SK-N-SH (cell line): ENCODE measurements at regions not wholly inside any gene's neighbourhood (a gene's known extent, or its start where the extent isn't known, plus 50 kb on each side); places are given as distances from the start of the nearest gene placed in this dataset.
"Not testable (repeated sequence)": the region's sequence is repeated elsewhere in the genome, so short reads cannot be mapped to it uniquely, and the experiment has no call there.

Source experiments
- CTCF ChIP-seq: fragments of 200-600 bp; sonication (generic); IDR thresholded peaks from 2 replicates; pipeline ENCODE4 v1.6.1; 2017; ENCODE audit warnings: antibody characterized with exemption, mild to moderate bottlenecking, moderate library complexity
- ELF1 ChIP-seq: IDR thresholded peaks from 2 replicates; pipeline ENCODE4 v1.4.0; 2012
- IRF3 ChIP-seq: fragments of 150-350 bp; IDR thresholded peaks from 2 replicates; pipeline ENCODE4 v1.6.1; 2016; ENCODE audit warnings: mild to moderate bottlenecking, low read depth, low read length
- NRF1 ChIP-seq: IDR thresholded peaks from 2 replicates; pipeline ENCODE4 v1.6.1; 2012; ENCODE audit warnings: low read depth, mild to moderate bottlenecking, low read length
- PBX3 ChIP-seq: IDR thresholded peaks from 2 replicates; pipeline ENCODE4; 2012
- POLR2AphosphoS5 ChIP-seq: IDR thresholded peaks from 2 replicates; pipeline ENCODE4 v1.6.1; 2012; ENCODE audit warnings: low read depth, low read length
- RAD21 ChIP-seq: IDR thresholded peaks from 2 replicates; pipeline ENCODE4 v1.6.1; 2012; ENCODE audit warnings: mild to moderate bottlenecking, low read length
- RCOR1 ChIP-seq: fragments of 150-350 bp; IDR thresholded peaks from 2 replicates; pipeline ENCODE4 v1.6.1; 2017; ENCODE audit warnings: antibody characterized with exemption, low read length
- REST ChIP-seq: IDR thresholded peaks from 2 replicates; pipeline ENCODE4 v1.6.1; 2012; ENCODE audit warnings: mild to moderate bottlenecking, low read depth, low read length, moderate library complexity
- ZBTB33 ChIP-seq: IDR thresholded peaks from 2 replicates; pipeline ENCODE4 v1.4.0; 2012; ENCODE audit warnings: low read depth, borderline replicate concordance

- not testable (repeated sequence) for TF ChIP-seq CTCF, POLR2AphosphoS5, RCOR1, ZBTB33, NRF1, PBX3, ELF1, REST, RAD21, IRF3
Observed at GRCh38 chr7:80996236-80996635, 77.4 kb upstream of the SEMA3C start.
